Sigmoid colon (tissue), 6 donors: ENCODE measurements at regions not wholly inside any gene's neighbourhood (a gene's known extent, or its start where the extent isn't known, plus 50 kb on each side); places are given as distances from the start of the nearest gene placed in this dataset.

Experiments
- DNase-seq: peaks from one replicate; pipeline ENCODE4 v3.0.0-alpha.2; 2019
- H3K27ac ChIP-seq, 4 donors: fragments of 200-600 bp; sonication (generic); one replicate each; pipeline ENCODE4 v1.5.1; 2016 to 2019; ENCODE audit warnings: mild to moderate bottlenecking in 1 of 4
- H3K27me3 ChIP-seq, 3 donors: fragments of 200-600 bp; sonication (generic); one replicate each; pipeline ENCODE4 v1.5.1; 2019; ENCODE audit warnings: mild to moderate bottlenecking in 1 of 3
- H3K36me3 ChIP-seq, 4 donors: fragments of 200-600 bp; sonication (generic); one replicate each; pipeline ENCODE4 v1.5.1; 2016 to 2019
- H3K4me1 ChIP-seq, 4 donors: fragments of 200-600 bp; sonication (generic); one replicate each; pipeline ENCODE4 v1.5.1; 2017 to 2019
- H3K4me3 ChIP-seq, 4 donors: fragments of 200-600 bp; sonication (generic); one replicate each; pipeline ENCODE4 v1.5.1; 2017 to 2019; ENCODE audit warnings: mild to moderate bottlenecking in 2 of 4, moderate library complexity in 1 of 4
- H3K9me3 ChIP-seq, 4 donors: fragments of 200-600 bp in 3 of 4; sonication (generic) in 3 of 4; one replicate each; pipeline versions ENCODE4 v1.5.1 to v1.6.1; 2013 to 2019
- EP300 ChIP-seq, 4 donors: sonication (generic); formaldehyde crosslinking; IDR thresholded peaks; one replicate each; pipeline ENCODE4 v1.6.1; 2017; ENCODE audit warnings: antibody characterized with exemption in 4 of 4
- POLR2A ChIP-seq, 2 donors: fragments of 450-650 bp; IDR thresholded peaks; one replicate each; pipeline ENCODE4 v1.6.1; 2016; ENCODE audit warnings: antibody characterized with exemption in 2 of 2, mild to moderate bottlenecking in 2 of 2, moderate library complexity in 2 of 2
- POLR2AphosphoS5 ChIP-seq, 4 donors: sonication (generic); formaldehyde crosslinking; IDR thresholded peaks; one replicate each; pipeline ENCODE4 v1.6.1; 2017; ENCODE audit warnings: antibody characterized with exemption in 4 of 4
- WGBS, 2 donors: extraction: QIAGEN DNeasy Blood & Tissue Kit; methylation state at CpG; one replicate each; pipeline ENCODE4 v1.1.7; 2013; 5-methylcytosine and 5-hydroxymethylcytosine counted together
- intact Hi-C: fragments of 100-400 bp; cut with DNase I; formaldehyde crosslinking; loops from one replicate; pipeline ENCODE4 v1.15.1; 2023
- TF ChIP-seq, protein P1 (sequence below), 4 experiments: fragments of 450-650 bp in 3 of 4; fragments of 200-600 bp in 1 of 4; IDR thresholded peaks; one replicate each; pipeline ENCODE4 v1.5.1; 2016 to 2019; ENCODE audit warnings: antibody characterized with exemption in 4 of 4, mild to moderate bottlenecking in 3 of 4, moderate library complexity in 2 of 4
- donor health status: healthy with polysubstance abuse.
- donor health status: healthy.

DNA sequence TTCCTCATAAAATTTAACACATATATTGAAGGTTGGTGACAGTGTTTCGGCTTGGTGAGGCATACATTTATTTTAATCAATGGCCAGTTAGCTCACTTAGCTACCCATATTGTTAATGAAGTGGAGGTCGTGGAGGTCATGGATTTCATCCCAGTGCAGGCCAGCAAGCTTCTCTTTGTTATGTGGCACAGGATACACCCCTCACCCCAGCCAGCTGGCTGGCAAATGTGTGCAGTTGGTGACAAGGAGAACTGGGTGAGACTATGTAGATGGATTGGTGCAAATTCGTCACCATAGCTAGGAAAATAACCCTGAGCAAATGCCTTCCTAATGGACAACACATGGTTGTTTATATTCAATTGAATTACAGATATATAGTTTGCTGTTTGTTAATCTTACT lies 50.5 kb upstream of the FOXP2 start:
- TF ChIP-seq, protein P1, sequence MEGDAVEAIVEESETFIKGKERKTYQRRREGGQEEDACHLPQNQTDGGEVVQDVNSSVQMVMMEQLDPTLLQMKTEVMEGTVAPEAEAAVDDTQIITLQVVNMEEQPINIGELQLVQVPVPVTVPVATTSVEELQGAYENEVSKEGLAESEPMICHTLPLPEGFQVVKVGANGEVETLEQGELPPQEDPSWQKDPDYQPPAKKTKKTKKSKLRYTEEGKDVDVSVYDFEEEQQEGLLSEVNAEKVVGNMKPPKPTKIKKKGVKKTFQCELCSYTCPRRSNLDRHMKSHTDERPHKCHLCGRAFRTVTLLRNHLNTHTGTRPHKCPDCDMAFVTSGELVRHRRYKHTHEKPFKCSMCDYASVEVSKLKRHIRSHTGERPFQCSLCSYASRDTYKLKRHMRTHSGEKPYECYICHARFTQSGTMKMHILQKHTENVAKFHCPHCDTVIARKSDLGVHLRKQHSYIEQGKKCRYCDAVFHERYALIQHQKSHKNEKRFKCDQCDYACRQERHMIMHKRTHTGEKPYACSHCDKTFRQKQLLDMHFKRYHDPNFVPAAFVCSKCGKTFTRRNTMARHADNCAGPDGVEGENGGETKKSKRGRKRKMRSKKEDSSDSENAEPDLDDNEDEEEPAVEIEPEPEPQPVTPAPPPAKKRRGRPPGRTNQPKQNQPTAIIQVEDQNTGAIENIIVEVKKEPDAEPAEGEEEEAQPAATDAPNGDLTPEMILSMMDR (IDR thresholded peaks at IDR 0.05) = no peak
- no peaks in the 10 kb centered on the region for H3K9me3 ChIP-seq
- WGBS, 2 donors = 51 to 52% methylated on average over 3 of the region's 3 CpGs
- intact Hi-C loops = no loop called here
- H3K36me3 ChIP-seq = no peaks in the 10 kb centered on the region
- H3K4me1 ChIP-seq = peaks cover 0 to 7% (median 2%) of the 10 kb centered on the region in 4 donors
- no peaks in the 10 kb centered on the region for H3K27me3 ChIP-seq
- no peak overlapping the region for H3K4me3 ChIP-seq
- no peak overlapping the region for H3K27ac ChIP-seq
- DNase-seq = no peak

DNA sequence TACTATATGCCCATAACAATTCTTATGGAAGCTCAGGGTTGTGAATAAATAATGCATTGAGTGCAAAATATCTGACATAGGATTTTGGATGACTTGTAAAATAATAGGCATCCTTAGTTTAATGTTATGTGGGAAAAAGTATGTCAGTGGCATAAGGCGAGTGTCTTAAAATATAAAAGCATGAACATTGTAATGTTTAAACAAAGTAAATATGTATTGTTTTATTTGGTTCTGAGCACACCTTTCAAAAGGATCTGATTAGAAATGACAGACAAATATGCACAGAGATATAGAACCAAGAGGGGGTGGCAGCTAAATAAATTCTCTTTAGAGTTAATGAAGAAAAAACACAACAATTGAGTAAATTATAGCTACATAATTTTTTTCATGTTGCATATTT lies 51.3 kb upstream of the FOXP2 start:
- H3K4me3 ChIP-seq = no peak overlapping the region
- intact Hi-C loops = no loop called here
- H3K9me3 ChIP-seq = no peaks in the 10 kb centered on the region
- H3K4me1 ChIP-seq = peaks cover 0 to 3% (median under 1%) of the 10 kb centered on the region in 4 donors
- 57 to 88% methylated on average over 1 of the region's 1 CpG for WGBS, 2 donors
- no peak overlapping the region for H3K27ac ChIP-seq
- no peak for DNase-seq
- TF ChIP-seq POLR2AphosphoS5 (IDR thresholded peaks at IDR 0.05) (no peak), POLR2A (IDR thresholded peaks at IDR 0.05) (no peak), EP300 (IDR thresholded peaks at IDR 0.05) (no peak)
- TF ChIP-seq, protein P1 (IDR thresholded peaks at IDR 0.05) = no peak
- no peaks in the 10 kb centered on the region for H3K36me3 ChIP-seq
- no peaks in the 10 kb centered on the region for H3K27me3 ChIP-seq

DNA sequence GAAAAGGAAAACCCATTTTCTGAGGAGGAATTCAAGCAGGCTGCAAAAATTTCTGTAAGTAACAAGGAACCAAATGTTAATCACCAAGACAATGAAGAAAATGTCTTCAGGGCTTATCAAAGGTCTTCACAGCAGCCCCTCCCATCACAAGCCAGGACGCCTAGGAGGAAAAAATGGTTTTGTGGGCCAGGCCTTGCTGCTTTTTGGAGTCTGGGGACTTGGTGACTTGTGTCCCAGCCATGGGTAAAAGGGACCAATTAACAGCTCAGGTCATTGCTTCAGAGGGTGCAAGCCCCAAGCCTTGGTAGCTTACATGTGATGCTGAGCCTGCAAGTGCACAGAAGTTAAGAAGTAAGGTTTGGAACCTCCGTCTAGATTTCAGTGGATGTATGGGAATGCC lies 55.7 kb upstream of the FOXP2 start:
- H3K27me3 ChIP-seq = no peaks in the 10 kb centered on the region
- no peak overlapping the region for H3K27ac ChIP-seq
- TF ChIP-seq POLR2AphosphoS5 (IDR thresholded peaks at IDR 0.05) (no peak), EP300 (IDR thresholded peaks at IDR 0.05) (no peak), POLR2A (IDR thresholded peaks at IDR 0.05) (no peak)
- TF ChIP-seq, protein P1 (IDR thresholded peaks at IDR 0.05) = no peak
- DNase-seq = no peak
- no peaks in the 10 kb centered on the region for H3K9me3 ChIP-seq
- H3K36me3 ChIP-seq = no peaks in the 10 kb centered on the region
- intact Hi-C loops = no loop called here
- H3K4me3 ChIP-seq = no peak overlapping the region
- WGBS, 2 donors = 90 to 94% methylated on average over 2 of the region's 2 CpGs
- peaks cover 0 to 6% (median 0%) of the 10 kb centered on the region in 4 donors for H3K4me1 ChIP-seq

DNA sequence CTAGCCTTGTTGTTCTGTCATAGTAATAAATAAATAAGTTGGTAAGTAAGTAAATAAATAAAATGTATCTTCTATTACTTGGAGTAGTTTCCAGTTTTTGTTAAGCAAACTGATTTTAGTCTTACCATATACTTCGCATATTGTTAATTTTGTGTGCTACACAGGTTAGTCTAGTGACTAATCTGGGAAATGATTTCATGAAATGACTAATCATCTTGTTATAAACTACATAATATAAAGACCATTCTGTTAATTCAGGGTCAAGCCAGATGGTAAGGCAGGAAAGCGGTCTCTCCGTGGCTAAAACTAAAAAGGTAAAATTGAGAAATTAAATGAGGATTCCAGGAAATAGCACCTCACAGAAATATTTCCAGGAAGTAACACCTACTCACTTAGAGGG lies 58.5 kb upstream of the FOXP2 start:
- Histone ChIP-seq H3K27me3 (no peaks in the 10 kb centered on the region), H3K9me3 (no peaks in the 10 kb centered on the region)

DNA sequence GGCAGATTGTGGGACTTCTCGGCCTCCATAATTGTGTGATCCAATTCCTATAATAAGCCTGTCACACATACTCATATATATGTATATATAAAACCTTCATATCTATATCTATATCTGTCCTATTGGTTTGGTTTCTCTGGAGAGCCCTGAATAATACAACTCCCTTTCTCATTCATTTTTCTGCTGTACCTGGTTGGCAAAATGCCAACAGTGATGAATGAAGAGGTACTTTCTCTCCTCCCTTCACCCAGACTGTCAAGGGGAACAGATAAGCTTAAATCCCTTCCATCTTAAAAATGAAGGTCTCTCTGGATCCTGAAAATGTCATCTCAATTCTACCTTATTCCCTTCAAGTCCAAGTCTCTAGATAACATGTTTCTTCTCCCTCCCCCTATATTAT lies 60.3 kb upstream of the FOXP2 start:
- no peak for DNase-seq
- peaks cover 0 to 6% (median 0%) of the 10 kb centered on the region in 4 donors for H3K4me1 ChIP-seq
- H3K9me3 ChIP-seq = no peaks in the 10 kb centered on the region
- H3K27me3 ChIP-seq = no peaks in the 10 kb centered on the region
- intact Hi-C loops = no loop called here
- no peak for TF ChIP-seq EP300 (IDR thresholded peaks at IDR 0.05)
- TF ChIP-seq, protein P1 (IDR thresholded peaks at IDR 0.05) = no peak
- TF ChIP-seq POLR2AphosphoS5 (IDR thresholded peaks at IDR 0.05) = no peak
- no peak for TF ChIP-seq POLR2A (IDR thresholded peaks at IDR 0.05)
- H3K36me3 ChIP-seq = no peaks in the 10 kb centered on the region
- no peak overlapping the region for H3K27ac ChIP-seq
- no peak overlapping the region for H3K4me3 ChIP-seq
- 88 to 93% methylated on average over 1 of the region's 1 CpG for WGBS, 2 donors

More for the DNA sequence above, 58.5 kb upstream of the FOXP2 start:
- Histone ChIP-seq H3K4me3 (no peak overlapping the region), H3K27ac (no peak overlapping the region), H3K36me3 (no peaks in the 10 kb centered on the region), H3K4me1 (peaks cover 0 to 6% (median 0%) of the 10 kb centered on the region in 4 donors)
- WGBS, 2 donors = 88 to 90% methylated on average over 3 of the region's 3 CpGs
- TF ChIP-seq, protein P1 (IDR thresholded peaks at IDR 0.05) = no peak
- TF ChIP-seq EP300 (IDR thresholded peaks at IDR 0.05) (no peak), POLR2AphosphoS5 (IDR thresholded peaks at IDR 0.05) (no peak), POLR2A (IDR thresholded peaks at IDR 0.05) (no peak)
- DNase-seq = no peak
- intact Hi-C loops = no loop called here
